HCT116 (cell line): ENCODE measurements at regions not wholly inside any gene's neighbourhood (a gene's known extent, or its start where the extent isn't known, plus 50 kb on each side); places are given as distances from the start of the nearest gene placed in this dataset.

Source experiments
- ATAC-seq: fragments of 200-7000 bp; cut with Tn5 transposase; 2 replicates; pipeline ENCODE4 v1.9.1; 2020; ENCODE audit warnings: mild to moderate bottlenecking, moderate library complexity
- BruUV-seq: library from RNA; stranded (reverse); fragments of 400-500 nt; replicated peaks from 2 replicates; lab custom pipeline; 2021; lab: Mats Ljungman, UMichigan
- CTCF ChIA-PET: fragments of 300-600 bp; sonication (Branson Sonifier 250); formaldehyde crosslinking; loops from one replicate; lab custom pipeline; 2021; ENCODE audit warnings: antibody characterized with exemption; lab: Charles Lee
- POLR2A ChIA-PET: fragments of 300-600, 350-600 bp; sonication (Branson Sonifier 250); formaldehyde crosslinking; loops from one replicate; lab custom pipeline; 2021; ENCODE audit warnings: antibody characterized with exemption; lab: Charles Lee
- RAD21 ChIA-PET, 2 experiments: fragments of 300-600 bp; sonication (Branson Sonifier 250); formaldehyde crosslinking; loops; one replicate each; lab custom pipeline; 2023; ENCODE audit warnings: low total read pairs in 2 of 2; ENCODE audit not compliant: uncharacterized antibody in 2 of 2, unreplicated experiment in 2 of 2, low non-redundant PET in 1 of 2; lab: Charles Lee
- DNase-seq: peaks from one replicate; pipeline ENCODE4 v3.0.0-alpha.2; 2010; ENCODE audit warnings: low read depth, low spot score
- H2AFZ ChIP-seq: fragments of 200-600 bp; shearing (Covaris generic), sonication (generic); 2 replicates; pipeline ENCODE4 v1.6.1; 2017; ENCODE audit warnings: low read depth, mixed run types, mixed read lengths, antibody characterized with exemption, low read length; ENCODE audit not compliant: poor library complexity, severe bottlenecking
- H3K27ac ChIP-seq: 2 replicates; pipeline ENCODE4 v1.5.1; 2012; ENCODE audit warnings: low read depth, low read length
- H3K27me3 ChIP-seq: fragments of 200-600 bp; sonication (generic); 2 replicates; pipeline ENCODE4 v1.6.1; 2016; ENCODE audit warnings: mixed run types, low read length, mixed read lengths; ENCODE audit not compliant: insufficient read depth
- H3K36me3 ChIP-seq, 2 experiments: fragments of 200-500 bp in 1 of 2; fragments of 200-600 bp in 1 of 2; sonication (Bioruptor generic) in 1 of 2; sonication (generic) in 1 of 2; 2 replicates each; pipeline versions ENCODE4 v1.5.1 to v1.6.1; 2014 to 2016; ENCODE audit warnings: low read length in 2 of 2, inconsistent platforms in 1 of 2, mixed read lengths in 1 of 2, mixed run types in 1 of 2; ENCODE audit not compliant: insufficient read depth in 2 of 2, control insufficient read depth in 1 of 2
- H3K4me1 ChIP-seq, 2 experiments: fragments of 200-600 bp in 1 of 2; sonication (generic) in 1 of 2; 2 replicates each; pipeline versions ENCODE4 v1.5.1 to v1.6.1; 2012 to 2017; ENCODE audit warnings: low read length in 2 of 2, inconsistent platforms in 1 of 2, mild to moderate bottlenecking in 1 of 2, mixed read lengths in 1 of 2, mixed run types in 1 of 2, moderate library complexity in 1 of 2; ENCODE audit not compliant: insufficient read depth in 2 of 2, control insufficient read depth in 1 of 2
- H3K4me2 ChIP-seq: fragments of 200-600 bp; sonication (generic); 2 replicates; pipeline ENCODE4 v1.6.1; 2017; ENCODE audit warnings: mixed run types, low read length, mixed read lengths
- H3K4me3 ChIP-seq, 2 experiments: fragments of 200-600 bp in 1 of 2; sonication (generic) in 1 of 2; replicated peaks in 1 of 2; 2 replicates each; pipeline ENCODE4 v1.5.1; 2011 to 2016; ENCODE audit warnings: low read length in 2 of 2, control low read depth in 1 of 2, low read depth in 1 of 2, mild to moderate bottlenecking in 1 of 2, mixed read lengths in 1 of 2, mixed run types in 1 of 2
- H3K79me2 ChIP-seq: fragments of 200-600 bp; sonication (generic); 2 replicates; pipeline ENCODE4 v1.6.1; 2017; ENCODE audit warnings: mild to moderate bottlenecking, mixed run types, low read length, moderate library complexity, mixed read lengths; ENCODE audit not compliant: insufficient read depth
- H3K9ac ChIP-seq: fragments of 200-600 bp; sonication (generic); 2 replicates; pipeline ENCODE4 v1.6.1; 2016; ENCODE audit warnings: low read length, mixed read lengths
- H3K9me2 ChIP-seq: fragments of 200-600 bp; sonication (generic), shearing (Covaris generic); 2 replicates; pipeline ENCODE4 v1.6.1; 2017; ENCODE audit warnings: mixed run types, mild to moderate bottlenecking, moderate library complexity; ENCODE audit not compliant: insufficient read depth
- H3K9me3 ChIP-seq, 2 experiments: fragments of 200-500 bp in 1 of 2; fragments of 200-600 bp in 1 of 2; sonication (Bioruptor generic) in 1 of 2; sonication (generic) in 1 of 2; 2 replicates each; pipeline ENCODE4 v1.6.1; 2014 to 2017; ENCODE audit warnings: low read length in 2 of 2, mixed read lengths in 2 of 2, inconsistent platforms in 1 of 2, low read depth in 1 of 2, mild to moderate bottlenecking in 1 of 2, mixed run types in 1 of 2, moderate library complexity in 1 of 2; ENCODE audit not compliant: control insufficient read depth in 1 of 2, insufficient read depth in 1 of 2
- H4K20me1 ChIP-seq: fragments of 200-600 bp; sonication (generic), shearing (Covaris generic); 2 replicates; pipeline ENCODE4 v1.6.1; 2017; ENCODE audit warnings: mixed run types, mild to moderate bottlenecking, moderate library complexity; ENCODE audit not compliant: insufficient read depth
- CBX3 ChIP-seq: IDR thresholded peaks from 2 replicates; pipeline ENCODE4 v1.6.1; 2012; ENCODE audit warnings: low read depth
- CEBPB ChIP-seq: IDR thresholded peaks from 2 replicates; pipeline ENCODE4 v1.6.1; 2012; ENCODE audit warnings: low read depth
- CTCF ChIP-seq, 3 experiments: fragments of 200-600 bp in 1 of 3; sonication (generic) in 1 of 3; IDR thresholded peaks in 2 of 3; conservative IDR thresholded peaks in 1 of 3; 2 replicates each; pipeline ENCODE4 v1.5.1; 2012 to 2017; ENCODE audit warnings: low read depth in 2 of 3, low read length in 2 of 3, antibody characterized with exemption in 1 of 3, borderline replicate concordance in 1 of 3, control low read depth in 1 of 3, mild to moderate bottlenecking in 1 of 3, mixed read lengths in 1 of 3, mixed run types in 1 of 3, moderate library complexity in 1 of 3; ENCODE audit not compliant: insufficient read depth in 1 of 3
- EGR1 ChIP-seq: IDR thresholded peaks from 2 replicates; pipeline ENCODE4 v1.6.1; 2012; ENCODE audit warnings: low read depth
- EZH2 ChIP-seq: fragments of 200-600 bp; sonication (generic); IDR thresholded peaks from 2 replicates; pipeline ENCODE4 v1.6.1; 2017; ENCODE audit warnings: antibody characterized with exemption, mixed run types
- EZH2phosphoT487 ChIP-seq: fragments of 200-600 bp; IDR thresholded peaks from 2 replicates; pipeline ENCODE4 v1.6.1; 2018; ENCODE audit warnings: antibody characterized with exemption, borderline replicate concordance
- JUND ChIP-seq: IDR thresholded peaks from 2 replicates; pipeline ENCODE4 v1.6.1; 2012
- MAX ChIP-seq: IDR thresholded peaks from 2 replicates; pipeline ENCODE4 v1.6.1; 2012
- POLR2A ChIP-seq: IDR thresholded peaks from 2 replicates; pipeline ENCODE4 v1.7.0; 2011; ENCODE audit warnings: borderline replicate concordance; ENCODE audit not compliant: insufficient read depth, insufficient read length; ENCODE audit errors: extremely low read depth
- POLR2AphosphoS5 ChIP-seq: IDR thresholded peaks from 2 replicates; pipeline ENCODE4 v1.6.1; 2011; ENCODE audit warnings: mild to moderate bottlenecking, low read depth, low read length, moderate library complexity
- RAD21 ChIP-seq: IDR thresholded peaks from 2 replicates; pipeline ENCODE4 v1.6.1; 2012; ENCODE audit warnings: low read depth, mild to moderate bottlenecking
- SIN3A ChIP-seq: IDR thresholded peaks from 2 replicates; pipeline ENCODE4 v1.6.1; 2012; ENCODE audit warnings: low read depth
- SP1 ChIP-seq: IDR thresholded peaks from 2 replicates; pipeline ENCODE4 v1.6.1; 2012; ENCODE audit warnings: low read depth
- YY1 ChIP-seq: IDR thresholded peaks from 2 replicates; pipeline ENCODE4 v1.6.1; 2011; ENCODE audit warnings: low read length, low read depth, moderate library complexity, mild to moderate bottlenecking; ENCODE audit not compliant: insufficient replicate concordance; ENCODE audit errors: extremely low read depth
- ZBTB33 ChIP-seq: IDR thresholded peaks from 2 replicates; pipeline ENCODE4 v1.6.1; 2011; ENCODE audit warnings: mild to moderate bottlenecking, low read length, moderate library complexity; ENCODE audit not compliant: insufficient replicate concordance; ENCODE audit errors: extremely low read depth
- ZFX ChIP-seq: fragments of 450-650 bp; IDR thresholded peaks from 2 replicates; pipeline ENCODE4 v1.6.1; 2017
- ZNF274 ChIP-seq: fragments of 200-500 bp; sonication (Bioruptor generic); IDR thresholded peaks from 2 replicates; pipeline ENCODE4 v1.6.1; 2014; ENCODE audit warnings: mild to moderate bottlenecking, low read depth, low read length, inconsistent platforms
- intact Hi-C: fragments of 100-400 bp; cut with micrococcal nuclease; formaldehyde crosslinking; loops from 2 replicates; pipeline ENCODE4 v1.10.0; 2022

DNA sequence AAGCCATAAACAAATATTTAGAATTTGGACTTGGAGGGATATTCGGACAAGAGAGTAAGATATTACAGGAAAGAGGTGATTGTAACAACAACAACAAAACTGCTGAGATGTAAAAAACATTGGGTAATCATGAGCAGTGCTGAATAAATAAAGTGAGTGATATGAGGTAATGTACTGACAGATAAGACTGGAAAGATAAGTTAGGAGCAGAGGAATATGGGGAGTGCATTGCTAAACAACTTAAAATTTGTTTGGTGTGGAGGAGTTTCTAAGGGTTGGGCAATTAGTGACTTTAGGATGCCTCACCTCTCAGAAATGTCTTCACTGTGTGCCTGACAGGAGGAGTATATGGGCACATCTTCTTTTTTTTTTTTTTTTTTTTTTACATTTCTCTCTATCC is 637.8 kb upstream of the GRIA3 start:
- Histone ChIP-seq H3K9me2 (no peaks in the 10 kb centered on the region), H3K4me2 (no peak overlapping the region), H3K36me3 (no peaks in the 10 kb centered on the region), H3K27me3 (no peaks in the 10 kb centered on the region), H3K9ac (no peak overlapping the region), H2AFZ (no peak overlapping the region), H3K9me3 (no peaks in the 10 kb centered on the region), H3K27ac (no peak overlapping the region), H3K4me1 (no peaks in the 10 kb centered on the region), H3K79me2 (no peaks in the 10 kb centered on the region), H4K20me1 (no peaks in the 10 kb centered on the region), H3K4me3 (no peak overlapping the region)
- BruUV-seq: no TSS peak
- intact Hi-C loops: no loop called here
- TF ChIP-seq RAD21: no peak
- TF ChIP-seq EZH2: no peak
- no peak for TF ChIP-seq JUND
- no peak for TF ChIP-seq POLR2AphosphoS5
- no peak for TF ChIP-seq ZNF274
- TF ChIP-seq SIN3A: no peak
- TF ChIP-seq SP1: no peak
- no peak for TF ChIP-seq POLR2A
- TF ChIP-seq ZFX: no peak
- TF ChIP-seq CEBPB: no peak
- no peak for TF ChIP-seq EGR1
- CTCF ChIA-PET: no interaction called here
- ATAC-seq: no peak
- no peak for DNase-seq
- RAD21 ChIA-PET: no interaction called here
- POLR2A ChIA-PET: no interaction called here

DNA sequence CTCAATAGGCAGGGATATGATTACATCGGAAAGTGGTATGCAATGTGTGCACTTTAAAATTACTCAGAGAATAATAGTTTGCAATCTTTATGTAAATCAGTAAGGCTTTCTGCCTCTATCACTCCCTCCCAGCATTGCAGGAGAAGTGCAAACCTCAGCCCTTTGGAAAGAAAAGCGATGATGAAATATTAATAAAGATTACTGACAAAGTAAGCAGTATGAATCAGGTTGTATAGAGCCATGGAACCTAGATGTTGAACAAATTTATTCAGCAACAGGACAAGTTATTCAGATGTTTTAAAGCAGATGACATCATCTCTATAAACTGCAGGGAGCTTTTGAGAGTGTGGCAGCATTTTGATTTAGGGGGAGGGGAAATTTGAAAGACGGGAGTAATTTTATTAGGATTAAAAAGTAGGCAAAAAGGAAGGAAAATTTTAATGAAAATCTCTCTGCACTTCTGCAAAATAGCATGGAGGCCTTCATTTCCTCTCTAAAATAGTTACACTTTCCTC is 631.7 kb upstream of the GRIA3 start:
- H3K27me3 ChIP-seq: no peaks in the 10 kb centered on the region

More for the DNA sequence above, 631.7 kb upstream of the GRIA3 start:
- Histone ChIP-seq H3K9me3 (no peaks in the 10 kb centered on the region), H3K36me3 (no peaks in the 10 kb centered on the region), H3K27ac (no peak overlapping the region), H3K4me1 (no peaks in the 10 kb centered on the region), H2AFZ (no peak overlapping the region), H4K20me1 (no peaks in the 10 kb centered on the region), H3K79me2 (no peaks in the 10 kb centered on the region), H3K9ac (no peak overlapping the region), H3K4me3 (no peak overlapping the region)
- no peak for ATAC-seq
- CTCF ChIA-PET: no interaction called here
- no TSS peak for BruUV-seq
- intact Hi-C loops: no loop called here
- RAD21 ChIA-PET: no interaction called here
- no peak for TF ChIP-seq JUND
- no peak for TF ChIP-seq CTCF (IDR thresholded peaks at IDR 0.05 in 2 of 3, conservative IDR thresholded peaks at IDR 0.05 in 1 of 3; ENCODE audit: borderline replicate concordance in 1 of 3, insufficient read depth in 1 of 3, low read depth in 2 of 3, low read length in 2 of 3)
- no peak for TF ChIP-seq EGR1
- TF ChIP-seq YY1: no peak
- TF ChIP-seq ZBTB33: no peak
- TF ChIP-seq MAX: no peak
- no peak for TF ChIP-seq CEBPB
- TF ChIP-seq EZH2phosphoT487: no peak
- no peak for TF ChIP-seq CBX3
- TF ChIP-seq, all 23 proteins: peak for 0
- POLR2A ChIA-PET: no interaction called here
- Histone ChIP-seq H3K9me2 (no peaks in the 10 kb centered on the region), H3K4me2 (no peak overlapping the region)
- DNase-seq: no peak
